Neural progenitor cell (in vitro differentiated cells): ENCODE measurements at regions not wholly inside any gene's neighbourhood (a gene's known extent, or its start where the extent isn't known, plus 50 kb on each side); places are given as distances from the start of the nearest gene placed in this dataset.

Experiments
- DNase-seq: peaks from one replicate; pipeline ENCODE4 v3.0.0-alpha.2; 2016; ENCODE audit warnings: low spot score
- H2AFZ ChIP-seq: fragments of 200-600 bp; sonication (generic); replicated peaks from 2 replicates; pipeline ENCODE4 v1.6.1; 2016; ENCODE audit warnings: antibody characterized with exemption
- H3F3A ChIP-seq: fragments of 200-600 bp; sonication (generic); 2 replicates; pipeline ENCODE4 v1.6.1; 2016; ENCODE audit warnings: antibody characterized with exemption, low read depth
- H3K27ac ChIP-seq: fragments of 200-600 bp; sonication (generic); 2 replicates; pipeline ENCODE4 v1.5.1; 2016; ENCODE audit warnings: mild to moderate bottlenecking
- H3K27me3 ChIP-seq: fragments of 200-600 bp; sonication (generic); 2 replicates; pipeline ENCODE4 v1.6.1; 2016; ENCODE audit warnings: mild to moderate bottlenecking, moderate library complexity
- H3K36me3 ChIP-seq: fragments of 200-600 bp; sonication (generic); 2 replicates; pipeline ENCODE4 v1.5.1; 2016
- H3K4me1 ChIP-seq: fragments of 200-600 bp; sonication (generic); 2 replicates; pipeline ENCODE4 v1.6.1; 2016; ENCODE audit warnings: mixed run types
- H3K4me2 ChIP-seq: fragments of 200-600 bp; sonication (generic); 2 replicates; pipeline ENCODE4 v1.6.1; 2016
- H3K4me3 ChIP-seq: fragments of 200-600 bp; sonication (generic); 2 replicates; pipeline ENCODE4 v1.5.1; 2016
- H3K79me2 ChIP-seq: fragments of 200-600 bp; sonication (generic); 2 replicates; pipeline ENCODE4 v1.6.1; 2016; ENCODE audit warnings: low read depth
- H3K9ac ChIP-seq: fragments of 200-600 bp; sonication (generic); 2 replicates; pipeline ENCODE4 v1.6.1; 2016
- H3K9me3 ChIP-seq: fragments of 200-600 bp; sonication (generic); 2 replicates; pipeline ENCODE4 v1.5.1; 2016; ENCODE audit warnings: low read depth
- H4K20me1 ChIP-seq: fragments of 200-600 bp; sonication (generic); 2 replicates; pipeline ENCODE4 v1.6.1; 2016; ENCODE audit warnings: low read depth
- H3K27ac Mint-ChIP-seq: 3 replicates; pipeline ENCODE4 v1.8.0; 2021; ENCODE audit warnings: mixed read lengths
- H3K27me3 Mint-ChIP-seq: 2 replicates; pipeline ENCODE4 v1.8.0; 2022; ENCODE audit warnings: low read depth, mild to moderate bottlenecking, inconsistent platforms, moderate library complexity, mixed read lengths; ENCODE audit not compliant: insufficient read depth
- H3K36me3 Mint-ChIP-seq: 3 replicates; pipeline ENCODE4 v1.8.0; 2021; ENCODE audit warnings: mixed read lengths
- H3K4me1 Mint-ChIP-seq: 3 replicates; pipeline ENCODE4 v1.8.0; 2021; ENCODE audit warnings: mixed read lengths
- H3K4me3 Mint-ChIP-seq: 3 replicates; pipeline ENCODE4 v1.8.0; 2021; ENCODE audit warnings: mild to moderate bottlenecking, moderate library complexity, mixed read lengths
- H3K9me3 Mint-ChIP-seq: 3 replicates; pipeline ENCODE4 v1.8.0; 2020; ENCODE audit warnings: mixed read lengths
- EZH2 ChIP-seq: fragments of 200-600 bp; sonication (generic); IDR thresholded peaks from 2 replicates; pipeline ENCODE4 v1.6.1; 2017; ENCODE audit warnings: antibody characterized with exemption, mild to moderate bottlenecking, moderate library complexity
- EZH2phosphoT487 ChIP-seq: fragments of 200-600 bp; sonication (generic); IDR thresholded peaks from 2 replicates; pipeline ENCODE4 v1.6.1; 2017; ENCODE audit warnings: antibody characterized with exemption
- TF ChIP-seq, protein P1 (sequence below): fragments of 200-600 bp; sonication (generic); IDR thresholded peaks from 2 replicates; pipeline ENCODE4 v1.5.1; 2017; ENCODE audit warnings: antibody characterized with exemption, mild to moderate bottlenecking

DNA sequence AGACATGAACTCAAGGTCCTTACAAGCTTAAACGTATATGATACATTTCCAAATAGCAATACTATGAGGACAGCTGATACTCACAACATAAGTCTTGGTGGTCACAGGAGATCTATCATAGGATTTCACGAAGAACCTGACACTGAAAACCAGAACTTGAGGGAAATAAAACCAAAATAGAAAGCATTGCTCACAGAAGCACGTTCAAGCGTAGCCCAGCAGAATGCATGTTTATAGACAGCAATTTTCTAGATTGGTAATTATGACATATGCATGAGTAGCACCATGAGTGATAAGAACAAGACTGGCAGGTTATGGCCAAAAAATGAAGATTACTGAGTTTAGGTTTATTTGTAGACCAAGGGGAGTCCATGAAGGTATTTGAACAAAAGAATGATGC, 243.5 kb downstream of the ETS1 start:
- H3K27me3 ChIP-seq, result no peaks in the 10 kb centered on the region

GRCh38 chr11:128343135-128343514, 244.2 kb downstream of the ETS1 start:
- peak overlapping the region; percentile 18 for H3K27ac Mint-ChIP-seq
- no peak overlapping the region for H3K4me2 ChIP-seq
- H3K4me1 ChIP-seq, result peaks cover 18% of the 10 kb centered on the region
- no peaks in the 10 kb centered on the region for H3K27me3 ChIP-seq
- H3K4me1 Mint-ChIP-seq, result peaks cover 23% of the 10 kb centered on the region
- H3K36me3 ChIP-seq, result no peaks in the 10 kb centered on the region
- no peak overlapping the region for H3K4me3 ChIP-seq
- no peak overlapping the region for H3K27ac ChIP-seq
- H3K27me3 Mint-ChIP-seq, result peaks cover 2% of the 10 kb centered on the region
- H3K9me3 Mint-ChIP-seq, result no peaks in the 10 kb centered on the region
- no peaks in the 10 kb centered on the region for H3F3A ChIP-seq
- DNase-seq, result no peak
- H3K36me3 Mint-ChIP-seq, result no peaks in the 10 kb centered on the region
- H3K9ac ChIP-seq, result no peak overlapping the region
- H3K4me3 Mint-ChIP-seq, result no peak overlapping the region
- H2AFZ ChIP-seq, result no peak overlapping the region
- no peaks in the 10 kb centered on the region for H3K79me2 ChIP-seq
- H3K9me3 ChIP-seq, result no peaks in the 10 kb centered on the region
- no peak for TF ChIP-seq EZH2phosphoT487
- TF ChIP-seq, protein P1, sequence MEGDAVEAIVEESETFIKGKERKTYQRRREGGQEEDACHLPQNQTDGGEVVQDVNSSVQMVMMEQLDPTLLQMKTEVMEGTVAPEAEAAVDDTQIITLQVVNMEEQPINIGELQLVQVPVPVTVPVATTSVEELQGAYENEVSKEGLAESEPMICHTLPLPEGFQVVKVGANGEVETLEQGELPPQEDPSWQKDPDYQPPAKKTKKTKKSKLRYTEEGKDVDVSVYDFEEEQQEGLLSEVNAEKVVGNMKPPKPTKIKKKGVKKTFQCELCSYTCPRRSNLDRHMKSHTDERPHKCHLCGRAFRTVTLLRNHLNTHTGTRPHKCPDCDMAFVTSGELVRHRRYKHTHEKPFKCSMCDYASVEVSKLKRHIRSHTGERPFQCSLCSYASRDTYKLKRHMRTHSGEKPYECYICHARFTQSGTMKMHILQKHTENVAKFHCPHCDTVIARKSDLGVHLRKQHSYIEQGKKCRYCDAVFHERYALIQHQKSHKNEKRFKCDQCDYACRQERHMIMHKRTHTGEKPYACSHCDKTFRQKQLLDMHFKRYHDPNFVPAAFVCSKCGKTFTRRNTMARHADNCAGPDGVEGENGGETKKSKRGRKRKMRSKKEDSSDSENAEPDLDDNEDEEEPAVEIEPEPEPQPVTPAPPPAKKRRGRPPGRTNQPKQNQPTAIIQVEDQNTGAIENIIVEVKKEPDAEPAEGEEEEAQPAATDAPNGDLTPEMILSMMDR, result no peak
- H4K20me1 ChIP-seq, result no peaks in the 10 kb centered on the region

More for the DNA sequence above, 243.5 kb downstream of the ETS1 start:
- no peak for DNase-seq
- H3K9me3 ChIP-seq, result no peaks in the 10 kb centered on the region
- H3K27me3 Mint-ChIP-seq, result peaks cover 2% of the 10 kb centered on the region
- H3K27ac ChIP-seq, result no peak overlapping the region
- H3K79me2 ChIP-seq, result no peaks in the 10 kb centered on the region
- no peak for TF ChIP-seq EZH2
- TF ChIP-seq, protein P1, result no peak
- no peak for TF ChIP-seq EZH2phosphoT487
- peaks cover 23% of the 10 kb centered on the region for H3K4me1 Mint-ChIP-seq
- H3K36me3 ChIP-seq, result no peaks in the 10 kb centered on the region
- no peak overlapping the region for H3K27ac Mint-ChIP-seq
- no peak overlapping the region for H2AFZ ChIP-seq
- peaks cover 18% of the 10 kb centered on the region for H3K4me1 ChIP-seq
- H3K4me2 ChIP-seq, result no peak overlapping the region
- no peaks in the 10 kb centered on the region for H3K9me3 Mint-ChIP-seq
- no peaks in the 10 kb centered on the region for H3K36me3 Mint-ChIP-seq
- H3K4me3 Mint-ChIP-seq, result no peak overlapping the region
- H3K9ac ChIP-seq, result no peak overlapping the region
- no peaks in the 10 kb centered on the region for H3F3A ChIP-seq
- H3K4me3 ChIP-seq, result no peak overlapping the region
- H4K20me1 ChIP-seq, result no peaks in the 10 kb centered on the region

GRCh38 chr11:128342511-128343134, 244.7 kb downstream of the ETS1 start:
- Histone ChIP-seq H2AFZ (no peak overlapping the region), H3K27me3 (no peaks in the 10 kb centered on the region), H3K4me3 (no peak overlapping the region), H3K79me2 (no peaks in the 10 kb centered on the region), H3K27ac (no peak overlapping the region), H4K20me1 (no peaks in the 10 kb centered on the region), H3K4me1 (peaks cover 18% of the 10 kb centered on the region), H3F3A (no peaks in the 10 kb centered on the region), H3K4me2 (no peak overlapping the region), H3K36me3 (no peaks in the 10 kb centered on the region), H3K9me3 (no peaks in the 10 kb centered on the region), H3K9ac (no peak overlapping the region)
- TF ChIP-seq, protein P1, result no peak
- no peak for TF ChIP-seq EZH2
- TF ChIP-seq EZH2phosphoT487, result no peak
- peaks cover 23% of the 10 kb centered on the region for H3K4me1 Mint-ChIP-seq
- H3K4me3 Mint-ChIP-seq, result no peak overlapping the region
- no peaks in the 10 kb centered on the region for H3K36me3 Mint-ChIP-seq
- no peaks in the 10 kb centered on the region for H3K9me3 Mint-ChIP-seq
- peak overlapping the region; percentile 80 for H3K27ac Mint-ChIP-seq
- DNase-seq, result no peak
- peaks cover 2% of the 10 kb centered on the region for H3K27me3 Mint-ChIP-seq
